GM21737 (cell line): ENCODE measurements at regions not wholly inside any gene's neighbourhood (a gene's known extent, or its start where the extent isn't known, plus 50 kb on each side); places are given as distances from the start of the nearest gene placed in this dataset.

Source experiments
- ATAC-seq: cut with Tn5 transposase; IDR thresholded peaks from one replicate; pipeline ENCODE4 v1.9.1; 2021; ENCODE audit warnings: mild to moderate bottlenecking, moderate library complexity; ENCODE audit not compliant: unreplicated experiment

DNA sequence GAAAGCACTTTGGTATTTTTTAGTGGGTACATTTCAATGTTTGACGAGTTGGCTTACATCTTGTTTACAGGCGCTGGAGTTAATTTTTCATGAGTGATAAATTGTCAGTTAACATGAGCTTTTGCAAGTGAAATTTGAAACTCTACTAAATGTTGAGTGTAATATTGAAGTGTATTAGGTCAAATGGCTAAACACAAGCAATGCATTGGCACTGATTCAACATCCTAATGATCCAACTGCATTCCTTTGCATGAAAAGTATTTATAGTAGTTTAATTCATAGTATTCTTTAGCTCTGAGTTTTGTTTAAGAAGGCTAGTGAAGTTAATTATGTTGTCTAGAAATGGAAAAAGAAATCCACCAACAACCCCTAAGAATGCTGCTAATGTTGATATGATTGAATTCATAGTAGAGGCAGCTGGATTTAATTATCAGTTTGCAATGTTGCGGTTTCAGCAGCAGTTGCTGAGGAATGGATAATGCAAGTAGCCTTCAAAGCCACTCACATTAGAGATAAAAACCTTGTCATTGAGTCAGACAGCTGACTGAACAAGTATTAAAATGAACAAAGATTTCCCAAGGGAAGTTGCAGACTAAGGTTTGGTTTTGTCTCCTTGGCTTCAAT lies 245.6 kb upstream of the GOLIM4 start:
- no peak for ATAC-seq

DNA sequence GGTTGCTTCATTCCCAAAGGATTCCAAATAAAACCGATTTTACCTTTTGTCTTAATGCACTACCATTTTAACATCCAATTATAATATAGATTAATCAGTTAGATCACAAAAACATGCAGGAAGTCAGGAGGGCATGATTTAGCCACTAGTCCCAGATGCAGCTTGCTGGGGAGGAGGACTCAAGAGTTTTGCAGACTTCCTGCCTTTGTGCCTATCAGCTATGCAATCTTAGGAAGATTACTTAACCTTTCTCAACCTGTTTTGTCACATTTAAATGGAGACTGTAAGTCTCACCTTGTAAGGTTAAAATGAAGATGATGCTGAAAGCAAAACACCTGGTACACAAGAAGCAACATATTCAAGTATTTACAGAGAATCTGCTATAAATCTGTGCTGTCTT lies 242.4 kb upstream of the GOLIM4 start:
- no peak for ATAC-seq

DNA sequence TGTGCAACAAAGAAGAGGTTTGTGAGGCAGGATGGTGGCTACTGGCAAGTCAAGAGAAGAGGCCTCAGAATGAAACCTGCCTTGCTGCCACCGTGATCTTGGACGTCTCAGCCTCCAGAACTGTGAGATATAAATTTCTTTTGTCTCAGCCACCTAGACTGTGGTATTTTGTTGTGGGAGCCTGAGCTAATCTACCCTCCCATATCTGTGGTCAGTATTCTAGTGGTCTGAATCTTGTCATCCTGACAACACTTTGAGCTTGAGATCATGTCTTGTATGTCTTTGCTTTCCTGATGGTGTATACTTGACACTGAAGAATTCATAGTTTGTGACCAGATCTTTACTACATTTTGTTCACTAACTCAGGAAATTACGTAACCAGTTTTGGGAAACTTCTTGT lies 240.6 kb upstream of the GOLIM4 start:
- ATAC-seq, result no peak

DNA sequence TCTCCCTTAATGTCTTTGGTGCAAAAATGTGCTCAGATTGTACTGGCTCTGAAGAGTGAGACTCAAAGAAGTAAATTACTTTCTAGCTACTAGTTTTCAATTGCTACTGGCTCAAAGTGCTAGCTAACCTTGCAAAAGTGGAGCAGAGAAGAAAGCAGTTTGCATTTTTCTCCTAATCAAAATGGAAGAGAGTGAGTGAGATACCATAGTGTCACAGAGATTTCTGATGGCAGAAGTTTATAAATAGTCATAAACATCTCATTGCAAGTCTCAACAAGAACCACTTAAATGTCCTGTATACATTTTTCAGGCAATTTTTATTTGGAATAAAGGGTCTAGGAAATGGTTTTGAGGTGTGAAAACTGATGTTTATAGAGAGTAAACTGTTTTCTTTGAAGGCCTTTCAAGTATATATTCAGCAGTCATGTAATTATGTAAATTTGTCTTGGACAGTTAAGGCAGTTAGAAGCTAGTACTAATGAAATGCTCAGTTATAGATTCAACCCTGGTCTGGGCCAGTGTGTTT lies 237.7 kb upstream of the GOLIM4 start:
- no peak for ATAC-seq

DNA sequence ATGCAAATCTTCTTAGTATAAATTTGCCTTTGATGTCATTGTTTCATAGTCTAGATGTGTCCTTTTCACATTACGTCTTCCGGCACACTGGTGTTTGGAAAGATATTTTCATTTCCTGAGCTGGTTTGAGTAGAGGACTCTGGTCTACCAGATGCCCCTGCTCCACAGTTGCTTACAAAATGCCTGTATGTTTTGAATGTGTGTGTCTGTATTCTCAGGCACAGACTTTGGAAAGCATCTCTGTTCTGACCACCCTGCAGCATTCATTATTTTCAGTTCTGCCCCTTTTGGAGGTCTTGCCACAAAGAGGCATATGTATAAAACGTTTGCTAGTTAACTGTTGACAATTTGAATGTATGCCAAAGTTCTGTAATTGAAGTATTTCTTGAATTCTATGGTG lies 236.0 kb upstream of the GOLIM4 start:
- ATAC-seq, result no peak

DNA sequence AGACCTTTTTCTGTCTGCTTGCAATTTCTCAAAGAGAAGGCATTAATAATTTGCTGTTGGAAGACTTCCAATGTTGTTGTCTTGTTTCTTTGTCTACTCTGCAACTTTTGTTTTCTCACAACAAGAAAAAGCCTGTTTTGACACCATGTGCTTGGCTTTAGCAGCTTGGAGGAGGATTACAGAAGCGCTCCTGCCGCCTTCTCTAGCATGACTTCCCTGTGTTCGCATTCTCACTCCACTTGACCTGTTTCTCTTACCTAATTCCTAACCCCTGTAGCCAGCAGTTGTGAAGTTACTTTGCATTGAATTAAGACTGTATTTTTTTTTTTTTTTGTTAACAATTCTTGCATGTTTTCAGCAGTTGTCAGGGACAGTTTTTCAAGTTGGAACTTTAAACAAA lies 235.3 kb upstream of the GOLIM4 start:
- no peak for ATAC-seq

DNA sequence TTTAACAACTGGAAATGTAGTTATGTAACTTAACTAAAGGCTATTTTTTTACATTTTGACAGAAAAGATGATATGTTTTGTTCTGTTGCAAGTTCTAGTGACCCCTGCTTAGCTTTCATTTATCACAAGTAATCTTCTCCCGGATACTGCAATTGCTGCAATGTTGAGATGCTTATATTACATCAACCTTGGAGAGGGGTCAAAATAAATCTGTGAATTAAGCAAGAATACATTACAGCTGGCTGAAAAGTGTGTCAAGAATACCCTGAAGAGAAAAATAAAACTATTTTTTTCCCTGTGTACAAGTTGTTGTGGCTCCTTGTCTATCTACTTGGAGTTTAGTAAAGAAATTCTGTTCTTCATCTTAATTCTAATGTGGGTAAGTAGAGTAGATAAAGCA lies 232.1 kb upstream of the GOLIM4 start:
- no peak for ATAC-seq

DNA sequence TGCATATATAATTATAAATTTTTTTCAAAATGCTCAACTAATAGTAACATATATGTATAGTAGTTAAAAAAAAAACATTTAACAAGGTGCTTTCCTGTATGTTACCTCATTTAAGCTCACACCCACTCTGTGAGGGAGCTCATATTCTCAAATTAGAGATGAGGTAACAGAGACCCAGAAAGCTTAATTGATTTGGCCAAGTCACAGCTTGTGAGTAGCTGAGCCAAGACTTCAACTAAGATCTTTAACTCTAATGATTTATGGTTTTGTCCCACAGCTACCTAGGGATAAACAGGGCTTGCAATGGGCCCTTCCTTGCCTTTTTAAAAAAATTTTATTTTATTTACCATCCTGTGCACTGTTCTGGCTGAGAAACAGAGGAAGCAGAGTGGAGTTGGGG lies 230.0 kb upstream of the GOLIM4 start:
- no peak for ATAC-seq

DNA sequence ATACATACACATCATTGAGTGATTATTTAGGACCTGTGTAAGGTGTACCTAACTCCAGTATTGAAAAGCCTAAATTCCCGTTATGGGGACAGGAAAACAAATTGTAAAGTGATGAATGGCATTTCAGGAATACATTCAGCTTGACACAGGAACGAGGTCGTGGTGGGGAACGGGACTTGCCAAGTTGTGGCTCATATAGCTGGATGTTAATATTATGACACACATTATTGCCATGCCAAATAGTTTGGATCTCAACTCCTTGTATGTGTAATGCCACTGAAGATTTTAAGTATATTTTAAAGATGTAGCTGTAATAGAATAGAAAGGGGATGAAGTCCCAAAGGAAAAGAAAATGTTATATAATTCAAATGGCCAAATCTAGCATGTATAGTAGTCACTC lies 227.2 kb upstream of the GOLIM4 start:
- no peak for ATAC-seq

DNA sequence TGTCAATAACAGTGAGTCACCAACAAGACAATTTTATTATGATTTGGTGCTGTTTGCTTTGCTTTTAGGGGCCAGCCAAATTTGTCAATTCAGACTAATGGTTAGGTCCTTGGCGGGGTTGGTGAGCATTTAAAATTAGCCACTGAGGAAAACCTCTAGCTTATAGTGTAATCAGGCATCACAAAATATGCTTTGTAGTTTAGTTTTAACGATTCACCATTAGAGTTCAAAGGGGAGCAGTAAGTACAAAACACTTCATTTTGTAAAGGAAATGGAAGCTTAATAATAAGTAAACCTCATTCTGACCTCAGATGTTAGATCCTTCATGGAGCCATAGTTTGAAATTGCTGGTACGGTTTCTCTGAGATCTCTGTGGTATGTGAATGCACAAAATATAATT lies 218.4 kb upstream of the GOLIM4 start:
- ATAC-seq, result no peak

DNA sequence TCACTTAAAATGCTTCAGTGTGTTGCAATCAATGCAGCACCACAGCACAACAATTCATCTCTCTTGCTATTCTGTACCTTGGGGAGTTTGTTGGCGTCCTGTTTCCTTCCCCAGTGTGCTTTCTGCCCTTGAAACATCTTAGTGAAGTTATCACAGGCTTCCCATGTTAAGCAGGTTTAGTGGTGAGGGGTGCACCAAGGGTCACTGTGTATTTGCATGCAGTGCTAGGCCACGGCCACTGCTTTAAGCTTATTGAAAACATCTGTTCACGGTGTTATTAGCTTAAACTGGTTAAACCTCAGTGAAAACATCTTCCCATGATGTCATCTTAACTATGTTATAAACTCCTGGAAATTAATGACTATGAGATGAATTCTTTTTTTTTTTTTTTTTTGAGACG lies 217.3 kb upstream of the GOLIM4 start:
- ATAC-seq, result no peak

DNA sequence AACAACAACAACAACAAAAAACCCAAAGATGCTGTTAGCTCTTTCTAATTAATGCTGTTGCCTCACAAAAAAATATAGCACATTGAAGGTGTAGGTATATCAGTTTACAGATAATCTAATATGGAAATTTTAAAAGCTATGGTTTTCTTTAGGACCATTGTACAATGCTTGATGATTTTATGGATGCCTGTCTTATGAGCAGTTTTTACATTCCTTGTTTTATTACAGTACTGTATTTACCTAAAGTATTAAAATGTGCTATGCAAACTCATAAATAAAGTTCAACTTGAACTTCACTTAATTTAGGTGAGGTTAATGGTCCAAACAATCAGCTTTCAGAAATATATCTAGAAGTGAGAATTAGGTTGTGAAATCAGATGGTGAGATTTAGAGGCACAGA lies 212.2 kb upstream of the GOLIM4 start:
- ATAC-seq, result no peak

DNA sequence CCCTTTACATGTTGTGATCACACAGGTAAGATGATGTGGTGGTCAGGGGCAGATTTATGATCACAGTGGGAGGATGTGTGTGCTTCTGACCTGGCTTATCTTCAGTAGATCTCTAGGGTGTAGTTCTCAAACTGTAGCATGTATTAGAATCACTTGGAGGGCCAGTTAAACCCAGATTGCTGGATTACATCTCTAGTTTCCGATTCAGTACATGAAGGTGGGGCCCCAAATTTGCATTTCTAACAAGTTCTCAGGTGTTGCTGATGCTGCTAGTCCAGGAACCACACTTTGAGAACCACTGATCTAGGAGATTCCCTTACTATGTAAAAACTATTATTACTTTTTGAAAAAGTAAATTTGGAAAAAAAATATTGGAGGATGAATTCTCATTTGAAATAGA lies 199.3 kb upstream of the GOLIM4 start:
- ATAC-seq, result no peak

DNA sequence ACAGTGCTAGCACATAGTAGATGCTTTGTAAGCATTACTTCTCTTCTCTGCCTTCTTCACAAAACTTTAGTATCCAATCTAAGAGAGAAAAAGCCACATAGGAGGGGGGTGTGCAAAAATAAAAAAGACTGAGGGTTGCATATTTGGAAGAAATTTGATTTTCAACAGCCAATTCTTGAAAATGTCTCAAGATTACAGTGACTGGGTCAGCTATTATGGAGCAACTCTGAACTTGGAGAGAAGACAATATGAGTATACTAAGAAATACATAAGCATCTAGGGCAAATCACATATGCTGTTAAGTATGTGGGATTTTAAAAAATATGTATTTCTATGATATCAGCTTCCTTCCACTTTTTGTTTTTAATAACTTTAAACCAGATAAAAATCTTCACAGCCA lies 196.6 kb upstream of the GOLIM4 start:
- ATAC-seq, result no peak

DNA sequence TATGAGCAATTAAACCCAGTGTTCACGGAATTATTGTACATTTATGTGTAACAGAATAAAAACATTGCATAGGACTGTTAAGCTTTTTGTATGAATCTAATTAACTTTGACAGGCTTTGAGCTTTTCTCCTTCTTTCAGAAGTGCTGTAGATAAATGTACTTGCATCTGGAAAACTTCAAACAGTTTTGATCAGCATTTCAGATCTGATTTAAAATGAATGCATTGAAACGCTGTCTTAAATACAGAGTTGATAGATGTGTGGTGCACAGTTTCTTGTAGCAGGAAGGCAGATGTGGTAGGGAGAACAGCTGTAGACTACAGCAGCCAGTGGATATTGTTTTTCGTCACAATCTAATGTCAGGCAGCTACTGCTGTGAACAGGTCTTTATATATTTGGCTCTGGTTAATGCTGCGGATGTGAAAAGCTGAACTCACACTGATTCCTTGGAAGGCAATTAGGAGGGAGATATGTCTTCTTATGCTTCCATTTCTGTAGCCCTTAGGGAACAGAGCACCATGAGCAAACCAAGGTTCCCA lies 193.8 kb upstream of the GOLIM4 start:
- no peak for ATAC-seq

DNA sequence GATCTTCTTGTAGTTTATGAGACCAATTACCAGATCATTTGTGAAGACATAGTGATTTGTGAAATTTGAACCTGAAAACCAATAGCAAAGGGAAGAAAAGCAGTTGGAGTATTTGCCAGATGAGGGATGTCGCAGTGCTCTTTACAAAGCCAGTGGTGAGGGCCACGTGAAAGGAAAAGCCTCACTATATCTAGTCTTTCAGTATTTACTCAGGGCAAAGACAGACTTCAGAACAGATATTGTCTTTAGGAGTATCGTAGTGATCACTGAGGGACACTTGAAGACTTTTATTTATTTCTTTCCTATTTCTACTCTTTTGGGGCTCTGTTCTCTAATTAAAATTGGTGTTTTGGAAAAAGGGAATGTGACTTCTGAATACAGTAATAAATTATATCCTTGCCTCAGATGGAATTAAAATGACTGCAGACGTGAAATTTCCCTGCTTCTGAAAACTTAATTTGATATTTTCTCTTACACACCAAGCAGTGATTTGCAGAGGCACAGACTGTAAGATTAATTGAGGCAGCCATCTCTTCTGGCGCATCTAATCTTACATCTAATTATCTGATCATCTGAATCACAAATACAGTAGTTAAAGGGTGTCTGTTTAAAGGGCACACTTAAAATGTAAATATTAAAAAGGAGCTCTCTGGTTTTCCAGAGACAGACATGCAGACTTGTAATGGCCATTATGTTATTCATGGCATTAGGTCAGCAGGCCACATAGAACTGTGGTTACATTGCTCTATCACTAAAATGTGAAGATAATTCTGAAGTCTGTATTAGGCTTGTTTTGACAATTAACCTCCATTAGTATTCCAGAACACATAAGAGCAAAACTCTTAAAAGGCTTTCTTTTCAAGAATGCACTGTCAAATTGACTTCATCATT lies 193.0 kb upstream of the GOLIM4 start:
- ATAC-seq, result no peak

DNA sequence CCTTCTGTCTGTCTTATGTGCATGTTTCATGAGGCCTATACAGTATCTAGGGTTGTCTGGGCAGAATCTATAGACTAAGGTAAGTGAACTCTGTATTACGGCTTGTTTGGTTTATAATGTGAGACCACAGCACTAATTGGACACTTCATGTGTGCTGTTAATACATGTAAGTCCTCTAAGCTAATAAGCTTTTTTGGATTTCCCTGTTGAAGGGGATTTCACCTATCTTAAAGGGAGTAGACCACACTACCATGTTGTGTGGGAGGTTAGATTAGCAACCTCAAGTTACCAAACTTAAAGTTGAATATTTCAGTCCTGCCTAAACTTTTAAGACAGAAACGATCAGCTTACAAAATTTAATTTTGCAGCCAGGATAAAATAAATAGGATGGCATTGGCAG lies 189.8 kb upstream of the GOLIM4 start:
- ATAC-seq, result no peak

DNA sequence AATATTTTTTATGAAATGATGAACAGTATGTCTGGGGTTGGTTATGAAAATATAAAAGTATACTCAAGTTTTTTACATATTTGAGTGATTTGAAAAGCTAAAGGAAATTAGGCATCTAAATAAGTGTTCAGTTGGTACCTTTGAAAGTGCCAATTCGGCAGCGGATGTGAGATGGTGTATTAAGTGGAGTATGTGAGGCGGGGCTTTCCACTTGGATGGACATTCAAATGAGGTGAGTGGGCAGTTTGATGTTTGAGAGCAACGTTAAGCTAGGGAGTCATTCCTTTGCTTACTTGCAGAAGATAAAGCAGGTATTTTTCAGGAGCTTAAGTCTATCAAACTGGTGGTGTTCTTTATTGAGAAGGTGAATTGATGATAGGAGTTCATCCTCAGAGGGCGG lies 189.0 kb upstream of the GOLIM4 start:
- no peak for ATAC-seq

DNA sequence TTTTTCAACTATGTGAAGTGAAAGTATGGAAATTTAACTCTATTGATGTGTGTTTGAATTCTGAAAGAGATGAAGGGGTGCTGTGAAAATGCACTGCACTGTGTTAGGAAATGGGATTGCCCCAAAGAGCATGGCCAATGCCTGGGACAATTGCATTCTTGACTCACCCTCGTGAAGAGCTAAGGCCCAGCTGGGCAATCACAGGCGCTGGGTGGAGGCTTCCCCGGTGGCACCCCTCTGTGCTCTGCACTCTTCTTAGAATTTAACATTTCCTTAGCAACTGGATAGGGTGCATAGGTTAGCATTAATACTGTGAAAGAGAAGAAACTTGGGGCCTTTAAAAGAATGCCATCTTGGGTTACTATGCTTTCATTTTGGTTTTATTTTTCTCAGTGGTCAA lies 179.9 kb upstream of the GOLIM4 start:
- ATAC-seq, result no peak

DNA sequence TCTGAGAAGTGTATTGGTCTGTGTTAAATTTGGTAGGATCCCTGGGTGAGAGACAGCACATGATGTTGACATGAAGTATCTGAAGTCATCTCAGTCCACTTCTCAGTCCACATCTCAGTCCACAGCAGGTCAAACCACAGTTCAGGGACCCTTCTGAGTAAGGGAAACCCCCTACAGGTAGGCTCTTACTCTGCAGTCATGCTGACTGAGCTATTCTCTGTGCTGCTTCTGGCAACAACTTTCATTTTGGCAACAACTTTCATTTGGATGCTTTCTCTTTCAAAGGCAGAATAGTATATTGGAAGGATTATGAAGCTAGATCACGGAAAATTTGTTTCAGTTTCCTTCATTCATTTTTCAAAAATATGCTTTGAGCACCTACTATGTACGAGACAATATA lies 178.2 kb upstream of the GOLIM4 start:
- ATAC-seq, result no peak

DNA sequence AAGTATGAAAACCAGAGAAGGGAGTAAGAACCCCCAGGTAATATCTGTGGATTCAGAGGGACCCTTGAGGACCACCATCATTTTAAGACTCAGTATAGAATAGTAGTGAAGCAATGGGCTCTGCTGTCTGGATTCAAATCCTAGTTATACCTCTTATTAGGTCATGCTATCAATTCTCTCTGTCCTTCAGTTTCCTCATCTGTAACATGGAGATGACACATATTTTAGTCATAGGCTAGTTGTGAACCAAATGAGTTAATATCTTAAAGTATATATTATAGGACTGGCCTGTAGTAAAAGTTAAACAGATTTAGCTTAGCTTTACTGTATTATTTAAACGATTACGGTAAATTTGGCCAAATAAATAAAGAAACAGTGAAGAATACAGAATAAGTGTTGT lies 177.3 kb upstream of the GOLIM4 start:
- ATAC-seq, result no peak

DNA sequence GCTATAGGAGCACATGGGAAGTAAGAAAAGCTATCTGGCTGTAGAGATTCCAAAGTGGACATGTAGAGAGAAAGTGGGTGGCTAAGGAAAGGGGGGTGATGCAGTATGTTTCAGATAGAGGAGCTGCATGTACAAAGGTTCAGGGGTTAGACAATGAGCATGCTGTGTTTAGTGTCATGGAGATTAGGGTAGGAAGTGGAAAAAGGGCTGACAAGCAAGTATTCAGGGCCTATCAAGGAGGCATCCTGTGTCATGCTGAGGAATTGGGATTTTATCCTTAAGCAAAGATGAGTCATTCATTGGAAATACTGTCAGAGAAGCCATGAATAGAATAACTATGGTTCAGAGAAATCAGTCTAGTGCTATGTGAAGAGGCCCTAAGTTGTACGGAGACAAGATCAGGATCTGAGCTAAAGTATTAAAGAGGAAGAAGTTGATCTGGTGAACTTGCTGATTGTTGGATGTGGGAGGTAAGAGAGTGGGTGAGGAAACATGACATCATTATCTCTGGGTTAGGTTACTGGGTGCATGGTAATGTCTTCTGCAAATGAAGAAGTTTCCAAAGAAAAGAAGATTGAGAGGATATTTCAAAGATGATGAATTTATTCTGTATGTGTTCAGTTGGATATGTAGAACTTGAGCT lies 176.7 kb upstream of the GOLIM4 start:
- no peak for ATAC-seq
